Endothelial cell (in vitro differentiated cells): ENCODE measurements at regions not wholly inside any gene's neighbourhood (a gene's known extent, or its start where the extent isn't known, plus 50 kb on each side); places are given as distances from the start of the nearest gene placed in this dataset.

ENCODE experiments used
- DNase-seq: peaks from one replicate; pipeline ENCODE4 v3.0.0; 2021; ENCODE audit warnings: low spot score
- H3K27ac Mint-ChIP-seq: one replicate; pipeline ENCODE4 v1.8.0; 2021; ENCODE audit warnings: mixed read lengths, inconsistent platforms; ENCODE audit not compliant: unreplicated experiment
- H3K27me3 Mint-ChIP-seq: one replicate; pipeline ENCODE4 v1.8.0; 2021; ENCODE audit warnings: mild to moderate bottlenecking, moderate library complexity, mixed read lengths, inconsistent platforms; ENCODE audit not compliant: unreplicated experiment
- H3K36me3 Mint-ChIP-seq: one replicate; pipeline ENCODE4 v1.8.0; 2021; ENCODE audit warnings: mild to moderate bottlenecking, low read depth, mixed read lengths, inconsistent platforms; ENCODE audit not compliant: unreplicated experiment
- H3K4me1 Mint-ChIP-seq: one replicate; pipeline ENCODE4 v1.8.0; 2021; ENCODE audit warnings: mild to moderate bottlenecking, mixed read lengths, inconsistent platforms; ENCODE audit not compliant: unreplicated experiment
- H3K4me3 Mint-ChIP-seq: one replicate; pipeline ENCODE4 v1.8.0; 2021; ENCODE audit warnings: mild to moderate bottlenecking, mixed read lengths, inconsistent platforms; ENCODE audit not compliant: unreplicated experiment
- H3K9me3 Mint-ChIP-seq: one replicate; pipeline ENCODE4 v1.8.0; 2021; ENCODE audit warnings: mixed read lengths, inconsistent platforms; ENCODE audit not compliant: unreplicated experiment
- CTCF ChIP-seq: fragments of 200-600 bp; sonication (generic); IDR thresholded peaks from one replicate; pipeline ENCODE4 v1.5.0; 2021; ENCODE audit warnings: antibody characterized with exemption; ENCODE audit not compliant: unreplicated experiment

GRCh38 chr7:96388620-96389383, 66.9 kb upstream of the SLC25A13 start:
- peak; percentile 44 for DNase-seq
- no peaks in the 10 kb centered on the region for H3K9me3 Mint-ChIP-seq
- peak overlapping the region; percentile 99 for H3K27ac Mint-ChIP-seq
- H3K36me3 Mint-ChIP-seq, result no peaks in the 10 kb centered on the region
- H3K4me1 Mint-ChIP-seq, result peaks cover 19% of the 10 kb centered on the region
- TF ChIP-seq CTCF, result no peak
- peak overlapping the region; percentile 39 for H3K4me3 Mint-ChIP-seq
- no peaks in the 10 kb centered on the region for H3K27me3 Mint-ChIP-seq

GRCh38 chr7:96388166-96388565, 66.3 kb upstream of the SLC25A13 start:
- no peak overlapping the region for H3K4me3 Mint-ChIP-seq
- TF ChIP-seq CTCF, result no peak
- H3K36me3 Mint-ChIP-seq, result no peaks in the 10 kb centered on the region
- peak overlapping the region; percentile 99 for H3K27ac Mint-ChIP-seq
- H3K9me3 Mint-ChIP-seq, result no peaks in the 10 kb centered on the region
- peaks cover 19% of the 10 kb centered on the region for H3K4me1 Mint-ChIP-seq
- no peaks in the 10 kb centered on the region for H3K27me3 Mint-ChIP-seq
- no peak for DNase-seq

GRCh38 chr7:96380111-96380512, 58.2 kb upstream of the SLC25A13 start:
- Mint-ChIP-seq H3K36me3 (no peaks in the 10 kb centered on the region), H3K27me3 (no peaks in the 10 kb centered on the region), H3K27ac (no peak overlapping the region), H3K9me3 (no peaks in the 10 kb centered on the region), H3K4me3 (no peak overlapping the region), H3K4me1 (peaks cover 7% of the 10 kb centered on the region)
- no peak for TF ChIP-seq CTCF
- DNase-seq, result no peak

- H3K27ac Mint-ChIP-seq, result no peak overlapping the region
- no peak overlapping the region for H3K4me3 Mint-ChIP-seq
- no peak for DNase-seq
- no peak for TF ChIP-seq CTCF
- peaks cover 5% of the 10 kb centered on the region for H3K4me1 Mint-ChIP-seq
- no peaks in the 10 kb centered on the region for H3K27me3 Mint-ChIP-seq
- H3K36me3 Mint-ChIP-seq, result no peaks in the 10 kb centered on the region
- H3K9me3 Mint-ChIP-seq, result no peaks in the 10 kb centered on the region
Observed at GRCh38 chr7:96377399-96377798, 55.5 kb upstream of the SLC25A13 start.
